HG02798 (cell line): ENCODE measurements at regions not wholly inside any gene's neighbourhood (a gene's known extent, or its start where the extent isn't known, plus 50 kb on each side); places are given as distances from the start of the nearest gene placed in this dataset.

ENCODE experiments used
- ATAC-seq: cut with Tn5 transposase; IDR thresholded peaks from one replicate; pipeline ENCODE4 v1.9.1; 2021; ENCODE audit warnings: mild to moderate bottlenecking; ENCODE audit not compliant: unreplicated experiment, poor library complexity

DNA sequence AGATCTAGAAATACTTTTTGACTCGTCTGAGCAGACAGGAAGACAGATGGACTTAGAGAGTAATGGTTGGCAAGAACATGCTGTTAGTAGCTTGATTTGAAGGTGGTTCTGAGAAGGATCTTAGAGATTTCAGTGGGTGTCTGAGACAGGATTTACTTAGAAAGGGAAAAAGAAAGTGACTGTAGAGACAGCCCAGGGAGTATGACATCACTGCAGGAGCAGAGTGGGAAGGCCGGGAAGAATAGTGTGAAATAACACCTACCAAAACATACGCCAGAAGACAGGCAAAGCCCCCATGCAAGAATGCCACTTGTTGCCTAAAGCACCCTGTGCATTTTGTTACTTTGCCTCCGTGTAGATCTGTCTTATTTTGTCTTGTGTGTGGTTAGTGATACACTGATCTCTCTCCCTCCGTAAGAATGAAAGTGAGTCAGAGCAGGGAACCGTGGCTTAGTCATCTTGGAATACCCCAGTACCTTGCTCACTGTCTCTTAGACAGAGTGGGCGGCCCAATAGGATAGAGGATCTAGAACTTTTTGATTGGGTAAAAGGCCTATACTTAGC lies 161.3 kb upstream of the IFNG-AS1 start:
- ATAC-seq: peak; percentile 85

DNA sequence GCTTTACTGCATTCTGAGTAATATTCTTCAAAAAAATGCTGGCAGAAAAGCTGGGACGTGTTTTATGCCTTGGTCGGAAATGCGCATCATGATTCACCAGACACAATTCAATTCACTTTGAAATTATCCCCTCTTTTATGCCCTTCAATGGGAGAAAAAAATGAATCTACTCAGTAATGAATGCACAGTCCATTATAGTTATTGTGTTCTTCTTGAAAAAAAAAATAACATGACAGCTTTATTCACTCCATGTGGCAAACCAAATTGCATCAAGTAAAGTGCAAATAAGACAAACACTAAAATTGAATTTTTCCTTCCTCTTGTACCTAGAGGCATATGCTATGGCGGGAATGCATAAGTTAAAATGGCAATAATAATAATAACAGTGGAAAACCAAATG lies 159.4 kb upstream of the IFNG-AS1 start:
- no peak for ATAC-seq

DNA sequence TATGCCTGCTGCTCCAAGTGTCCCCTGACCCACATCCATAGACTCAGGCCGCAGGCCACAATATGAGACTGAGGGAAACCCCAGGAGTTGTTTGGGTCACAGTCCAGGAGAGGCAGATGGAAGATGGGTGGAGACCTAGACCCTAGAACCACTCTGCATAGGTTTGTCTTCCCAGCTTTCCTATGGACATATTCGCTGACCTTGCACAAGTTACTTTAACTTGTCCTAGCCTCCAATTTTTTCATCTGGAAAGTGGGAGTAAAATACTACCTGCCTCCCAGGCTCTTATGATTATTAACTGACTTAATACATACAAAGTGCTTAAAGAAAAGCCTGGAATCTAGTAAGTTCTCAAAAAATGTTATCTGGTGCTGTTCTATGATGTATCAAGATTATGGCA lies 157.1 kb upstream of the IFNG-AS1 start:
- ATAC-seq: no peak

- ATAC-seq: no peak
Observed at GRCh38 chr12:67833602-67834001, 155.6 kb upstream of the IFNG-AS1 start.

- no peak for ATAC-seq
Observed at GRCh38 chr12:67837876-67838275, 151.4 kb upstream of the IFNG-AS1 start.

DNA sequence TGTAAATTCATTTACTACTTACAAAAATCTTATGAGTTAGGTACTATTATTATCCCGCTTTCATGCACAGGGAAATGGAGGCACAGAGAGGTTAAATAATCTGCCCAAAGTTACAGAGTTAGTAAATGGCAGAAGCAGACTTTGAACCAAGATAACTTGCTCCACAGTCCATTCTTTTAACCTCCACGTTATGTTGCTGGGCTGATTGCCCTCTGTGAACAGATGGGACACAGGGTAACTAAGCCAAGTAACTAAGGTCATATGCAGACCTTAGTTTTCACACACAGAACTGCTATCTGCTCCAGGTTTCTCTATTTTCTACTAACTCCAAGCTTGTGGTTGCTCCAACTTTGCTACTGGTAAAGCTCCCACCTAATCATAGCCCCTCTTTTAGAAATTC lies 147.1 kb upstream of the IFNG-AS1 start:
- ATAC-seq: no peak

- ATAC-seq: no peak
Observed at GRCh38 chr12:67843257-67843656, 146.0 kb upstream of the IFNG-AS1 start.

DNA sequence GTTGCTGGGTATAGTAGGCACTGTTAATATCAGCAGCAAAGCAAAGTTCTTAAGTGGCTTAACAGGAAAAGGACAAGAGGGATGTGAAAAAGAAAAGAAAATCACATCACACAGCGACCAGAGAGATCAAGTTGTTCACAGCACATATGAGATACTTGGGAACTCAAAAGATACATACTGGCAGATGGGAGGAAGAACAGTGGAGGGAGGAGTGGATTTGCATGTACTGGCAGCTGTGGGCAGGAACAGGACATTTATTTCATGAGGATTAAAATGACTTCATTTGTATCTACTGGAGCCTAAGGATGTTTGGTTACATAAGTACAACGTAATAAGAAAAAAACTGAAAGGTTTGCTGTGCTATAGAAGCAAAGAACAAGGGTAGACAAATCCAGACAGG lies 136.5 kb upstream of the IFNG-AS1 start:
- no peak for ATAC-seq

GRCh38 chr12:67853204-67853603 lies 136.0 kb upstream of the IFNG-AS1 start:
- no peak for ATAC-seq

GRCh38 chr12:67854351-67854750 lies 134.9 kb upstream of the IFNG-AS1 start:
- ATAC-seq: no peak

DNA sequence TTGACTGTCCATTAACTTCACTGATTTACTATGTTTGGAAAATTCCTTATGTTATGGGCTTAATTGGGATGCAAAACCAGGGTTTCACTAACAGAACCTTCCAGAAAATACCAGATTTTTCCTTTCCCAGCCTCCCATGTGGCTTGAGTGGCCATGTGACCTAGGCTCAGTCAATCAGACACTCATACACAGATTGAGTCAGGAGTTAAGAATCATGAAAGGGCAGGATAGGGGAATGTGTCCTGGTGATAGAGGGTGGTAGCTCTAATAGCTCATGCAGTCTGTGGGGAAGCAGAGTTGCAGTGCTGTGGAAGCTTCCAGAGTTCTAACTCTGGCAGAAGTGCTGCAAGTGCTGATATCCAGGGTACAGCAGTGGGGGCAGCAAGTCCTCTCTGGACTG lies 134.1 kb upstream of the IFNG-AS1 start:
- no peak for ATAC-seq

GRCh38 chr12:67871231-67871630 lies 118.0 kb upstream of the IFNG-AS1 start:
- ATAC-seq: no peak

GRCh38 chr12:67873355-67873754 lies 115.9 kb upstream of the IFNG-AS1 start:
- no peak for ATAC-seq

DNA sequence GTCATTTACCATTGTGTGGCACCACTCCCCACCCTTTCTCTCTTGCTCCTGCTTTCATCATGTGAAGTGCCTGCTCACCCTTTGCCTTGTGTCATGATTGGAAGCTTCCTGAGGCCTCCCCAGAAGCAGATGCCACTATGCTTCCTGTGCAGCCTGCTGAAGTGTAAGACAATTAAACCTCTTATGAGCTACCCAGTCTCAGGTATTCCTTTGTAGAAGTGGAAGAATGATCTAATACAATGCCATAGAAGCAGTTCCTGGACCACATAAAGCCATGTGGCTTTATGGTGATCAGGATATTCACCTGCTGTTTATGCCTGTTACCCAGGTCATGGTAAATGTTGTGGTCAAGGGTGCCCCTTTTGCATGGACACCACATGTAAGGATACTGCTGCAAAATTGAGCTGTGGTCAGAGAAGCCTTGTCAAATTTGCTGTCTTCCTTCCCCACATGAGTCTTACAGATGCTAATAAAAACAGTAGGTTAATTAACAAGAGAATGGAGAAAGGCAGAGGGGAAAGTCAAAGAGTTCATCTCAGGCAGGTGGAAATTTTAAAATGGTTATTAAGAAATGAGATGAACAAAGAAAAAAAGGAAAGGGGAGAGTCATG lies 112.8 kb upstream of the IFNG-AS1 start:
- ATAC-seq: no peak

GRCh38 chr12:67877727-67878126 lies 111.5 kb upstream of the IFNG-AS1 start:
- ATAC-seq: no peak

- ATAC-seq: no peak
Observed at GRCh38 chr12:67879937-67880336, 109.3 kb upstream of the IFNG-AS1 start.

GRCh38 chr12:67881565-67881964 lies 107.7 kb upstream of the IFNG-AS1 start:
- ATAC-seq: no peak

DNA sequence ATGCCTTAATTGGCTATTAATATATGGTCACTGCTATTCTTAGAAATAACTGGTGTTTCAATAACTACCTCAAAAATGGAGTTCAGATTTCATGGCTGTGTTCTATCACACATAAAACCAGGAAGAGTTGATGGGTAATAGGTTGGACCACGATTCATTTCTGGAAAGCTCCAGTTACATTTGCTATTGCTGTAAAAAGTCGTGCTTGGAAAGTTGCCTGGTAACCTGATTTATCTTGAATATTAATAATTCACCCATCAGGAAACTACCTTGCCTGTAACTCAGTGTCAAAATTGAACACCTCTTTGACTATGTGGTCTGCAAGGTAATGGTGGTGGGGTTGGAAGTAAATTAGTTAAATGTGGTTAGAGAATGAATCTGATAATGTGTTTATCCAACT lies 104.7 kb upstream of the IFNG-AS1 start:
- ATAC-seq: no peak

GRCh38 chr12:67885375-67886169 lies 103.7 kb upstream of the IFNG-AS1 start:
- no peak for ATAC-seq

DNA sequence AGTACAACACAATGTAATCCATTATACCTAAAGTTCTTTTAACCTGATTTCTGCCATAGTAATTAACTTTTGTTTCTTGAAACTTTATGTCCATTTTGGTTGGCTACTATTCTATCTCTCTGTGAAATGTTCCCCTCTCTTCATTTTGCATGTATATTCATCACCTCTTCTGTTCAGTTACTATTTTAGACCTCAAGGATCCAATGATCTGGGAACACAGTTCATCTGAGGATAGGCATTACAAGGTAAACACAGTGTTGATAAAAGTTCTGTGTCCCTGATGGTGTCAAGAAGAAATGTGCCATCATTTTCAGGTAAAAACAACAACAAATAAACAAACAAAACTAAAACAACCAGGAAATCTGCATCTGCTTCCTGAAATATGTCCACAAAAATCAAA lies 102.2 kb upstream of the IFNG-AS1 start:
- ATAC-seq: no peak

DNA sequence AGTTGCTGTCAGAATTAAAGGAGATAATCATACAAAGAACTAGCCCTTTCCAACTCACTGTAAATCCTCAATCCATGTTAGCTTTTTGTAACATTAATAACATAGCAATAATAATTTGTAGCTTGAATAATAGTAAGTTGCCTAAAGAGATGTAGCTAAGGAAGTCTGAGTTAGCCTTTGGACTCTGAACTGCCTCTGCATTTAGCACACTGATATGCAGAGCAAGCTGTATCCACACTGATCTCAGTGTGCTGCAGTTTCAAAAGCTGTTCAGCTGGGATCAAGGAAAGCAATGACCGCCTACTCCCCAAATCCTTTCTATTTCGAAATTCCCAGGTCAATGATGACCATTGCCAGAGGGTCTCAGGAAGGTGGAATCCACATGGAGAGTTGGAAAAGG lies 99.3 kb upstream of the IFNG-AS1 start:
- no peak for ATAC-seq
